ENCODE measurements at regions not wholly inside any gene's neighbourhood (a gene's known extent, or its start where the extent isn't known, plus 50 kb on each side); places are given as distances from the start of the nearest gene placed in this dataset.

GRCh38 chr18:10234912-10235660 lies 219.3 kb upstream of the APCDD1 start:
- Histone ChIP-seq H3K36me3 (ENCODE audit: control insufficient read depth, insufficient read depth, low read length) (no peaks in the 10 kb centered on the region), H3K9me3 (ENCODE audit: control insufficient read depth, low read length) (peaks cover 2% of the 10 kb centered on the region), H3K4me1 (ENCODE audit: control insufficient read depth, insufficient read depth, low read length, poor library complexity, severe bottlenecking) (no peaks in the 10 kb centered on the region), H3K27ac (ENCODE audit: low read depth, low read length, severe bottlenecking) (no peak overlapping the region), H3K4me3 (ENCODE audit: extremely low read depth, insufficient read depth, low read length, poor library complexity, severe bottlenecking) (no peak overlapping the region)
- WGBS, 2 experiments (ENCODE audit: insufficient coverage in 2 of 2), result 76 to 80% methylated on average over 3 to 4 of the region's 6 CpGs

DNA sequence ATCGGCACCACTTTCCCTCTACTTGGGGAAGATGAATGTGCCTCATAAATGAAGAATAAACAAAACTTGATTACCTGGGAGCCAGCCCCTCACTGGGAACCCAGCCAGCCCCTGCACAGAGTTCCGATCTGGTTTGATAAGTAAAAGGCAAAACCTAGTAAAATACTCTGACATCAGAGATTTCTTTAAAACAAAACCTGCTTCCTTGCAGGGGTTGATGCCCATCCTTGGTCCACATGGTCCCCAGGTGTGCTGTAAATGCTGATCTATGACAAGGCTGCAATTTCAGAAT lies 218.8 kb upstream of the APCDD1 start:
- WGBS, 2 experiments (ENCODE audit: insufficient coverage in 2 of 2), result 100% methylated on average over 1 to 2 of the region's 2 CpGs
- Histone ChIP-seq H3K9me3 (ENCODE audit: control insufficient read depth, low read length) (no peaks in the 10 kb centered on the region), H3K4me1 (ENCODE audit: control insufficient read depth, insufficient read depth, low read length, poor library complexity, severe bottlenecking) (no peaks in the 10 kb centered on the region), H3K4me3 (ENCODE audit: extremely low read depth, insufficient read depth, low read length, poor library complexity, severe bottlenecking) (no peak overlapping the region), H3K27ac (ENCODE audit: low read depth, low read length, severe bottlenecking) (no peak overlapping the region), H3K36me3 (ENCODE audit: control insufficient read depth, insufficient read depth, low read length) (no peaks in the 10 kb centered on the region)

DNA sequence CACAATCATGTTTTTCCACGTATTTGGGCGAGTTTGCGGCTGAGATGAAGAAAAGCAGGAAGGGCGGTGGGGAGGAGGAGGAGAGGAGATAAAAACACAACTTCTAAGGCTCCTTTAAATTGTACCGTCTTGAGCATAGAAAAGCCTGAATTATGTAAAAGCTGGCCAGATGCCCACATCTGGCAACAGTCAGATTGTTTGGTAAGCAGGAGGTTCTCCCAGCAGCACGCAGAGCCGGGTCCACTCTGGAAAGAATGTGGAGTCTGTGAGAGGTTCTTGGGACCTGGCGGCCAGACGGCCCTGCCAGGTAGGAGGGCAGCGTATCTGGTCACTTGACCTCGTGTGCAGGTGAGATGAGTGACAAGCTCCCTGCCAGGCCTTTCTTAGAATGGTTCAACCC lies 215.3 kb upstream of the APCDD1 start:
- Histone ChIP-seq H3K27ac (ENCODE audit: low read depth, low read length, severe bottlenecking) (no peak overlapping the region), H3K36me3 (ENCODE audit: control insufficient read depth, insufficient read depth, low read length) (no peaks in the 10 kb centered on the region), H3K4me3 (ENCODE audit: extremely low read depth, insufficient read depth, low read length, poor library complexity, severe bottlenecking) (no peak overlapping the region), H3K4me1 (ENCODE audit: control insufficient read depth, insufficient read depth, low read length, poor library complexity, severe bottlenecking) (no peaks in the 10 kb centered on the region), H3K9me3 (ENCODE audit: control insufficient read depth, low read length) (peaks cover 3% of the 10 kb centered on the region)
- WGBS, 2 experiments (ENCODE audit: insufficient coverage in 2 of 2), result 94 to 98% methylated on average over 11 of the region's 11 CpGs

- WGBS, 2 experiments (ENCODE audit: insufficient coverage in 2 of 2), result 94 to 100% methylated on average over 4 of the region's 5 CpGs
- H3K27ac ChIP-seq (ENCODE audit: low read depth, low read length, severe bottlenecking), result no peak overlapping the region
- no peaks in the 10 kb centered on the region for H3K36me3 ChIP-seq (ENCODE audit: control insufficient read depth, insufficient read depth, low read length)
- peaks cover 3% of the 10 kb centered on the region for H3K9me3 ChIP-seq (ENCODE audit: control insufficient read depth, low read length)
- H3K4me1 ChIP-seq (ENCODE audit: control insufficient read depth, insufficient read depth, low read length, poor library complexity, severe bottlenecking), result no peaks in the 10 kb centered on the region
- no peak overlapping the region for H3K4me3 ChIP-seq (ENCODE audit: extremely low read depth, insufficient read depth, low read length, poor library complexity, severe bottlenecking)
Observed at GRCh38 chr18:10239991-10240634, 214.3 kb upstream of the APCDD1 start.

DNA sequence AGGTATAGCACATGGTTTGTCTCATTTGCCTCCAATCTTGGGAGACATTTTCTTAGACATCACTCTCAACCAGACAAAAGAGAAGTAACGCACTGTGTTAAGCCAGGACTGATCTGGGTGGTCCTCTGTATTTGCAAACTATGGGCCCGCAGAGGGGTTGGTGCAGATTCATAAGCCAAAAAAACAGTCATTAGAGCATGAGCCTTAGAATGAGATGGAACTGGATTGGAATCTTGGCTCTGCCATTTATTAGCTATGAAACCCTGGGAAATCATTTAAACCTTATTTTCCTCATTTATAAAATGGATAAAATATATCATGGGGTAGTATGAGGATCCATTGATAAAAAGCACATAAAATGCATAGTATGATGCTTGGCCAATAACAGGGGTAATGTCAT lies 213.5 kb upstream of the APCDD1 start:
- 86 to 95% methylated on average over 2 of the region's 2 CpGs for WGBS, 2 experiments (ENCODE audit: insufficient coverage in 2 of 2)
- no peaks in the 10 kb centered on the region for H3K36me3 ChIP-seq (ENCODE audit: control insufficient read depth, insufficient read depth, low read length)
- no peaks in the 10 kb centered on the region for H3K4me1 ChIP-seq (ENCODE audit: control insufficient read depth, insufficient read depth, low read length, poor library complexity, severe bottlenecking)
- no peak overlapping the region for H3K4me3 ChIP-seq (ENCODE audit: extremely low read depth, insufficient read depth, low read length, poor library complexity, severe bottlenecking)
- peaks cover 3% of the 10 kb centered on the region for H3K9me3 ChIP-seq (ENCODE audit: control insufficient read depth, low read length)
- no peak overlapping the region for H3K27ac ChIP-seq (ENCODE audit: low read depth, low read length, severe bottlenecking)

- no peak overlapping the region for H3K27ac ChIP-seq (ENCODE audit: low read depth, low read length, severe bottlenecking)
Observed at GRCh38 chr18:10241579-10241978, 212.9 kb upstream of the APCDD1 start.

DNA sequence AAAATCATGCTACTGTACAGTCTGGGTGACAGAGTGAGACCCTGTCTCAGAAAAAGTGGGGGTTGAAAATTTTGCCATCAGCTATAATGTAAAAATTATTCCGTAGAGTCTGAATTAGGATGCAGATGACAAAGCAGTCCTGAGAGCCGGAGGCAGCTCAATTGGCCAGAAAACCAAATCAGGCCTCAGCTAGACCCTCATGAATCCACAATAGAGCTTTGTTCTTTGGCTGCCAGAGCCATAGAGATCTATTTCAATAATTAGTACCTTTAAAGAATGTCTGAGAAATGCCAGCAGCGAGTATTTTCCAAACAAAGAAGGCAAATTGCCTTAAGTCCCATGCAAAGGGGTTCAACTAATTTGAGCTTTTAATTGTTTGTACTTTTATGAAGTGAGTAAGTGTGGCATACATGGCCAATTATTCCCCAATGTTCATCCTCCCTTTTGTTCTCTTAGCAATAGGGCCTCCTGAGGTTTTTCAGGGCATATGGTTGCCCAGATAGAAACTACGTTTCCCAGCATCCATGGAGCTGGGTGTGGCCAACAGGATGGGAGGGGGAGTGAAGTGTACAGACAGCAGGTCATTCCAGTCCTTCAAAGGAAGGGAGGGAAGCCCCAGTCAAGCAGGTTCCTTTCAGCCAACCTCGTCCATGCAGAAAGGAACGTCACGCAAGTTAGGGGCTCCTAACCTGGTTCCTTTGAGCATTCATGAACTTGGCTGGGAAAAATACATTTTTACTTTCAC lies 211.3 kb upstream of the APCDD1 start:
- no peak overlapping the region for H3K27ac ChIP-seq (ENCODE audit: low read depth, low read length, severe bottlenecking)
- H3K4me3 ChIP-seq (ENCODE audit: extremely low read depth, insufficient read depth, low read length, poor library complexity, severe bottlenecking), result no peak overlapping the region
- no peaks in the 10 kb centered on the region for H3K4me1 ChIP-seq (ENCODE audit: control insufficient read depth, insufficient read depth, low read length, poor library complexity, severe bottlenecking)
- H3K36me3 ChIP-seq (ENCODE audit: control insufficient read depth, insufficient read depth, low read length), result no peaks in the 10 kb centered on the region
- H3K9me3 ChIP-seq (ENCODE audit: control insufficient read depth, low read length), result peaks cover 3% of the 10 kb centered on the region
- 82 to 87% methylated on average over 4 to 6 of the region's 7 CpGs for WGBS, 2 experiments (ENCODE audit: insufficient coverage in 2 of 2)

More at GRCh38 chr18:10241579-10241978, 212.9 kb upstream of the APCDD1 start:
- no peaks in the 10 kb centered on the region for H3K4me1 ChIP-seq (ENCODE audit: control insufficient read depth, insufficient read depth, low read length, poor library complexity, severe bottlenecking)
- H3K4me3 ChIP-seq (ENCODE audit: extremely low read depth, insufficient read depth, low read length, poor library complexity, severe bottlenecking), result no peak overlapping the region
- WGBS, 2 experiments (ENCODE audit: insufficient coverage in 2 of 2), result no CpG with 5 or more reads among the region's 1 CpG
- no peaks in the 10 kb centered on the region for H3K36me3 ChIP-seq (ENCODE audit: control insufficient read depth, insufficient read depth, low read length)
- H3K9me3 ChIP-seq (ENCODE audit: control insufficient read depth, low read length), result peaks cover 3% of the 10 kb centered on the region

DNA sequence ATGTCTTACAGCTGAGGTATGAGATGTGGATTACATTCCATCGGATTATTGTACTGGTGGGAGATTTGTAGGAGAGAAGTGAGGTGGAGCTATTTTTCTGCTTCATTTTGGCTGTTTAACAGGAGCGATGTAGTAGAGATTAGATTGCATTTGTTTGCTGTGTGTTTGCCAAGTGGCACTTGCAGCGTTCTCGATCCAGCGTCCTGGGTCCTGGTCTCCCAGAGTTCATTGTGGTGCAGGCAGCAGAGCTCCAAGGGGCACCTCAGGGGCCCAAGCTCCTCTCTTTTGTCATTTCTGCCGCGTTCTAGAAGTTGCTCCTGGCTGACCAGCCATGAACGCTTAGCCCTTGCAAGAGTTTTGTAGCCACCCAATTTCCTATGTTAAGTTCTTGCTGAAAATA lies 210.1 kb upstream of the APCDD1 start:
- WGBS, 2 experiments (ENCODE audit: insufficient coverage in 2 of 2), result 95% methylated on average over 5 to 6 of the region's 8 CpGs
- Histone ChIP-seq H3K4me3 (ENCODE audit: extremely low read depth, insufficient read depth, low read length, poor library complexity, severe bottlenecking) (no peak overlapping the region), H3K9me3 (ENCODE audit: control insufficient read depth, low read length) (peaks cover 3% of the 10 kb centered on the region), H3K27ac (ENCODE audit: low read depth, low read length, severe bottlenecking) (no peak overlapping the region), H3K4me1 (ENCODE audit: control insufficient read depth, insufficient read depth, low read length, poor library complexity, severe bottlenecking) (no peaks in the 10 kb centered on the region), H3K36me3 (ENCODE audit: control insufficient read depth, insufficient read depth, low read length) (no peaks in the 10 kb centered on the region)

GRCh38 chr18:10245031-10245845 lies 209.2 kb upstream of the APCDD1 start:
- Histone ChIP-seq H3K36me3 (ENCODE audit: control insufficient read depth, insufficient read depth, low read length) (no peaks in the 10 kb centered on the region), H3K9me3 (ENCODE audit: control insufficient read depth, low read length) (peaks cover 3% of the 10 kb centered on the region), H3K27ac (ENCODE audit: low read depth, low read length, severe bottlenecking) (no peak overlapping the region), H3K4me1 (ENCODE audit: control insufficient read depth, insufficient read depth, low read length, poor library complexity, severe bottlenecking) (no peaks in the 10 kb centered on the region), H3K4me3 (ENCODE audit: extremely low read depth, insufficient read depth, low read length, poor library complexity, severe bottlenecking) (no peak overlapping the region)
- 93 to 96% methylated on average over 11 of the region's 11 CpGs for WGBS, 2 experiments (ENCODE audit: insufficient coverage in 2 of 2)

DNA sequence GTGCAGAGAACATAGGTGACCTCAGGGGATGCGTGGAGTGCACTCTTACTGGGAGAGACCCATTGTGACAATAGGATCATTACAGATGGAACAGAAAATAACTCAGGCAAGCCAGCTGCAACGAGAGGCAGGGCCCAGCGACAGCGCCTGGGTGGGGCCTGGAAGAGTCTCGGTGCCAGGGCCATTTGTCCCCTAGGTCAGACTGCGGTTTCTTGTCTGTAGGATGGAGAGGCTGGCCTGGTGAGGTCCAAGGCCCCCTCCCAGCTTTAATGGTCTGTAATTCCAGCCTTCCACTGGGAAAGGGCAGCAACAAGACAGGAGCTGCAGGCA lies 208.6 kb upstream of the APCDD1 start:
- H3K27ac ChIP-seq (ENCODE audit: low read depth, low read length, severe bottlenecking), result no peak overlapping the region
- 96 to 100% methylated on average over 6 of the region's 6 CpGs for WGBS, 2 experiments (ENCODE audit: insufficient coverage in 2 of 2)
- H3K4me3 ChIP-seq (ENCODE audit: extremely low read depth, insufficient read depth, low read length, poor library complexity, severe bottlenecking), result no peak overlapping the region
- peaks cover 3% of the 10 kb centered on the region for H3K9me3 ChIP-seq (ENCODE audit: control insufficient read depth, low read length)
- no peaks in the 10 kb centered on the region for H3K36me3 ChIP-seq (ENCODE audit: control insufficient read depth, insufficient read depth, low read length)
- H3K4me1 ChIP-seq (ENCODE audit: control insufficient read depth, insufficient read depth, low read length, poor library complexity, severe bottlenecking), result no peaks in the 10 kb centered on the region
